Prostate gland (tissue), 2 donors: ENCODE measurements at regions not wholly inside any gene's neighbourhood (a gene's known extent, or its start where the extent isn't known, plus 50 kb on each side); places are given as distances from the start of the nearest gene placed in this dataset.

ENCODE experiments used
- DNase-seq: peaks from one replicate; pipeline ENCODE4 v3.0.0-alpha.2; 2019; ENCODE audit warnings: low spot score
- H3K27ac ChIP-seq, 2 donors: fragments of 200-600 bp; sonication (generic); 2 replicates each; pipeline ENCODE4 v1.5.1; 2017 to 2019
- H3K27me3 ChIP-seq: fragments of 200-600 bp; sonication (generic); replicated peaks from 2 replicates; pipeline ENCODE4 v1.5.1; 2019; ENCODE audit not compliant: insufficient read depth
- H3K36me3 ChIP-seq, 2 donors: fragments of 200-600 bp; sonication (generic); 1 replicate in 1 of 2; 2 replicates in 1 of 2; pipeline versions ENCODE4 v1.5.1 to v1.8.1; 2017 to 2019
- H3K4me1 ChIP-seq: fragments of 200-600 bp; sonication (generic); replicated peaks from 2 replicates; pipeline ENCODE4 v1.5.1; 2019
- H3K4me3 ChIP-seq, 2 donors: fragments of 200-600 bp; sonication (generic); 2 replicates each; pipeline ENCODE4 v1.5.1; 2017 to 2019
- H3K9me3 ChIP-seq: fragments of 200-600 bp; sonication (generic); 2 replicates; pipeline ENCODE4 v1.5.1; 2017
- CTCF ChIP-seq, 4 experiments: fragments of 200-600 bp in 2 of 4; fragments of 450-650 bp in 2 of 4; sonication (generic) in 2 of 4; IDR thresholded peaks; 1 replicate in 3 of 4; 2 replicates in 1 of 4; pipeline ENCODE4 v1.5.1; 2016 to 2019; ENCODE audit warnings: antibody characterized with exemption in 4 of 4, mild to moderate bottlenecking in 2 of 4, moderate library complexity in 2 of 4
- POLR2A ChIP-seq: fragments of 450-650 bp; IDR thresholded peaks from one replicate; pipeline ENCODE4 v1.6.1; 2016; ENCODE audit warnings: antibody characterized with exemption, mild to moderate bottlenecking
- POLR2AphosphoS5 ChIP-seq: sonication (generic); formaldehyde crosslinking; IDR thresholded peaks from one replicate; pipeline ENCODE4 v1.6.1; 2017; ENCODE audit warnings: antibody characterized with exemption
- WGBS: methylation state at CpG from one replicate; pipeline ENCODE4 v1.1.5; 2018; 5-methylcytosine and 5-hydroxymethylcytosine counted together
- intact Hi-C: fragments of 100-400 bp; cut with DNase I; formaldehyde crosslinking; loops from one replicate; pipeline ENCODE4 v1.14.2; 2022

GRCh38 chr12:19897900-19898408 lies 458.7 kb downstream of the AEBP2 start:
- H3K4me3 ChIP-seq: no peak overlapping the region
- intact Hi-C loops: no loop called here
- no peak for DNase-seq
- TF ChIP-seq POLR2AphosphoS5: no peak
- no peak for TF ChIP-seq POLR2A
- no peak for TF ChIP-seq CTCF (IDR thresholded peaks at IDR 0.05)
- H3K4me1 ChIP-seq: no peaks in the 10 kb centered on the region
- H3K27ac ChIP-seq: no peak overlapping the region
- no peaks in the 10 kb centered on the region for H3K9me3 ChIP-seq
- 58% methylated on average over 2 of the region's 2 CpGs for WGBS
- no peaks in the 10 kb centered on the region for H3K27me3 ChIP-seq
- no peaks in the 10 kb centered on the region for H3K36me3 ChIP-seq

DNA sequence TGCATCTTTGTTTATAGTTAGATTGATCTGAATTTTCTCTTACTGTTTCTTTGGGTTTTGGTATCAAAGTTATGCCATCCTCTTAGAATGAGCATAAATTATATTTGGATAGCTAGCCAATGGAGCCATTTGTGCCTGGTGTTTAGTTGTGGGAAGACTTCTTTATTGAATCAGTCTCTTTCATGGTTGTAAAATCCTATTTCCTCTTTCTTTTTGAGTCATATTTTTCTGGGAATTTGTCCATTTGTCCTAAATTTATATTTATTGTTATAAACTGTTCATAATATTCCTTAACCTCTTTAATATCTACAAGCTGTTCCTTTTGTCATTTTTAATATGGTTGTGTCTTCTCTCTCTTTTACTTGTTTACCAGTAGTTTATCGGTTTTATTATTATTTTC lies 462.5 kb downstream of the AEBP2 start:
- Histone ChIP-seq H3K4me1 (no peaks in the 10 kb centered on the region), H3K27ac (no peak overlapping the region), H3K36me3 (no peaks in the 10 kb centered on the region), H3K4me3 (no peak overlapping the region), H3K27me3 (no peaks in the 10 kb centered on the region), H3K9me3 (no peaks in the 10 kb centered on the region)
- WGBS: 68% methylated on average over 1 of the region's 1 CpG
- DNase-seq: no peak
- intact Hi-C loops: loop anchor here (10.0 kb wide), 1 partner anchor 147 kb away; no protein-coding TSS in a partner anchor
- no peak for TF ChIP-seq CTCF (IDR thresholded peaks at IDR 0.05)
- no peak for TF ChIP-seq POLR2A
- TF ChIP-seq POLR2AphosphoS5: no peak

GRCh38 chr12:19904819-19905218 lies 463.5 kb upstream of the PDE3A start:
- Histone ChIP-seq H3K4me3 (no peak overlapping the region), H3K4me1 (no peaks in the 10 kb centered on the region), H3K36me3 (no peaks in the 10 kb centered on the region), H3K27me3 (no peaks in the 10 kb centered on the region), H3K9me3 (no peaks in the 10 kb centered on the region), H3K27ac (no peak overlapping the region)
- intact Hi-C loops: loop anchor here (10.0 kb wide), 1 partner anchor 150 kb away; no protein-coding TSS in a partner anchor
- 27% methylated on average over 1 of the region's 1 CpG for WGBS
- no peak for TF ChIP-seq POLR2AphosphoS5
- TF ChIP-seq CTCF (IDR thresholded peaks at IDR 0.05): no peak
- no peak for TF ChIP-seq POLR2A
- DNase-seq: no peak

GRCh38 chr12:19908830-19909229 lies 459.5 kb upstream of the PDE3A start:
- Histone ChIP-seq H3K9me3 (no peaks in the 10 kb centered on the region), H3K4me1 (no peaks in the 10 kb centered on the region), H3K27me3 (no peaks in the 10 kb centered on the region), H3K4me3 (no peak overlapping the region), H3K36me3 (no peaks in the 10 kb centered on the region), H3K27ac (no peak overlapping the region)
- no peak for TF ChIP-seq POLR2A
- TF ChIP-seq CTCF (IDR thresholded peaks at IDR 0.05): no peak
- no peak for TF ChIP-seq POLR2AphosphoS5
- WGBS: 43% methylated on average over 3 of the region's 3 CpGs
- intact Hi-C loops: loop anchor here (10.0 kb wide), 1 partner anchor 154 kb away; no protein-coding TSS in a partner anchor
- no peak for DNase-seq

DNA sequence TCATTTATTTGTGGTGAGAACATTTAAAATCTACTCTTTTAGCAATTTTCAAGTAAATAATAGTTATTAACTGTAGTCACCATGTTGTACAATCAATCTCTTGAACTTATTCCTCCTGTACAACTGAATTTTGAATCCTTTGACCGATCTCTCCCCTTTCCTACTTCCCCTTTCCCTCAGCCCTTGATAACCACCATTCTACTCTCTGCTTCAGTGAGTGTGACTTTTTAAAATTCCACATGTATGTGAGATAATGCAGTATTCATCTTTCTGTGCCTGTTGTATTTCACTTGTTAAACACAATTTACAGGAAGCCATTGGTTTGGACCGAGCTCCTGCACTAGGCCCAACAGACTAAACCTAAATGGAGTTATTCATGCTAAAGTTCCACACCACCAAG lies 458.9 kb upstream of the PDE3A start:
- intact Hi-C loops: loop anchor here (10.0 kb wide), 1 partner anchor 155 kb away; no protein-coding TSS in a partner anchor

More for the DNA sequence above, 458.9 kb upstream of the PDE3A start:
- no peaks in the 10 kb centered on the region for H3K27me3 ChIP-seq
- no peaks in the 10 kb centered on the region for H3K4me1 ChIP-seq
- no peak overlapping the region for H3K27ac ChIP-seq
- H3K4me3 ChIP-seq: no peak overlapping the region
- WGBS: 40% methylated on average over 2 of the region's 2 CpGs
- H3K9me3 ChIP-seq: no peaks in the 10 kb centered on the region
- no peak for TF ChIP-seq POLR2AphosphoS5
- TF ChIP-seq CTCF (IDR thresholded peaks at IDR 0.05): no peak
- TF ChIP-seq POLR2A: no peak
- no peak for DNase-seq
- no peaks in the 10 kb centered on the region for H3K36me3 ChIP-seq
